ENCODE measurements at regions not wholly inside any gene's neighbourhood (a gene's known extent, or its start where the extent isn't known, plus 50 kb on each side); places are given as distances from the start of the nearest gene placed in this dataset.

- no peak for TF ChIP-seq CTCF (IDR thresholded peaks at IDR 0.05)
- no peak for TF ChIP-seq POLR2A (IDR thresholded peaks at IDR 0.05)
- TF ChIP-seq POLR2AphosphoS5 (IDR thresholded peaks at IDR 0.05): no peak
These were observed 66.3 kb upstream of the NUDT6 start for GRCh38 chr4:122988696-122989095.
